Gastrocnemius medialis (tissue), 4 donors: ENCODE measurements at regions not wholly inside any gene's neighbourhood (a gene's known extent, or its start where the extent isn't known, plus 50 kb on each side); places are given as distances from the start of the nearest gene placed in this dataset.

Source experiments
- ATAC-seq, 2 donors: fragments of 150-250 bp; one replicate each; pipeline ENCODE4 v1.9.1; 2016
- DNase-seq, 2 donors: peaks; one replicate each; pipeline ENCODE4 v3.0.0-alpha.2; 2019
- H3K27ac ChIP-seq, 4 donors: fragments of 200-600 bp; sonication (generic); 1 replicate in 1 of 4; 2 replicates in 3 of 4; pipeline ENCODE4 v1.5.1; 2016 to 2018; ENCODE audit warnings: mild to moderate bottlenecking in 2 of 4, moderate library complexity in 1 of 4
- H3K27me3 ChIP-seq, 3 donors: fragments of 200-600 bp; sonication (generic) in 2 of 3; 1 replicate in 1 of 3; 2 replicates in 2 of 3; pipeline versions ENCODE4 v1.5.1 to v1.6.0; 2016 to 2019; ENCODE audit warnings: mild to moderate bottlenecking in 1 of 3, moderate library complexity in 1 of 3
- H3K36me3 ChIP-seq, 2 donors: fragments of 200-600 bp; sonication (generic) in 1 of 2; one replicate each; pipeline ENCODE4 v1.5.1; 2017 to 2018
- H3K4me1 ChIP-seq, 2 donors: fragments of 200-600 bp; sonication (generic) in 1 of 2; one replicate each; pipeline ENCODE4 v1.5.1; 2016 to 2017; ENCODE audit warnings: mild to moderate bottlenecking in 2 of 2
- H3K4me3 ChIP-seq, 4 donors: fragments of 200-600 bp; sonication (generic) in 3 of 4; 1 replicate in 1 of 4; 2 replicates in 3 of 4; pipeline ENCODE4 v1.5.1; 2016 to 2019; ENCODE audit warnings: mild to moderate bottlenecking in 2 of 4
- H3K9me3 ChIP-seq, 3 donors: fragments of 200-600 bp; sonication (generic) in 2 of 3; 1 replicate in 1 of 3; 2 replicates in 2 of 3; pipeline ENCODE4 v1.5.1; 2016 to 2019
- CTCF ChIP-seq, 5 experiments: fragments of 450-650 bp in 3 of 5; fragments of 200-600 bp in 2 of 5; sonication (generic) in 2 of 5; IDR thresholded peaks in 4 of 5; conservative IDR thresholded peaks in 1 of 5; 1 replicate in 4 of 5; 2 replicates in 1 of 5; pipeline ENCODE4 v1.5.1; 2016 to 2019; ENCODE audit warnings: antibody characterized with exemption in 5 of 5, mild to moderate bottlenecking in 3 of 5, moderate library complexity in 3 of 5
- POLR2A ChIP-seq, 2 donors: fragments of 450-650 bp; IDR thresholded peaks; one replicate each; pipeline ENCODE4 v1.6.1; 2017; ENCODE audit warnings: antibody characterized with exemption in 2 of 2, mild to moderate bottlenecking in 2 of 2, moderate library complexity in 2 of 2
- in situ Hi-C, 4 donors: fragments of 200-750 bp; cut with MboI; loops; one replicate each; pipeline versions ENCODE4 v1.15.0 to v1.8.0; 2017; ENCODE audit warnings: low sequenced_read_pairs in 4 of 4
- intact Hi-C: fragments of 100-400 bp; cut with DNase I; formaldehyde crosslinking; loops from one replicate; pipeline ENCODE4 v1.15.1; 2023; ENCODE audit warnings: low total_unique reads

- no peak for ATAC-seq
- Histone ChIP-seq H3K4me1 (peaks cover 0 to 3% of the 10 kb centered on the region in 2 donors), H3K4me3 (no peak overlapping the region), H3K27ac (no peak overlapping the region), H3K36me3 (no peaks in the 10 kb centered on the region), H3K9me3 (no peaks in the 10 kb centered on the region), H3K27me3 (no peaks in the 10 kb centered on the region)
- intact Hi-C loops (no loop called here), in situ Hi-C loops (no loop called here)
- TF ChIP-seq POLR2A (IDR thresholded peaks at IDR 0.05) (no peak), CTCF (IDR thresholded peaks at IDR 0.05 in 4 of 5, conservative IDR thresholded peaks at IDR 0.05 in 1 of 5) (no peak)
- DNase-seq = no peak
These were observed 124.0 kb downstream of the MAF start for GRCh38 chr16:79476580-79476979.

- H3K4me1 ChIP-seq = peaks cover 0 to 3% of the 10 kb centered on the region in 2 donors
- no peaks in the 10 kb centered on the region for H3K36me3 ChIP-seq
- TF ChIP-seq CTCF (IDR thresholded peaks at IDR 0.05 in 4 of 5, conservative IDR thresholded peaks at IDR 0.05 in 1 of 5) (no peak), POLR2A (IDR thresholded peaks at IDR 0.05) (no peak)
- H3K27ac ChIP-seq = no peak overlapping the region
- intact Hi-C loops = no loop called here
- in situ Hi-C loops = no loop called here
- ATAC-seq (no peak), DNase-seq (no peak)
- H3K27me3 ChIP-seq = no peaks in the 10 kb centered on the region
- H3K9me3 ChIP-seq = no peaks in the 10 kb centered on the region
- H3K4me3 ChIP-seq = no peak overlapping the region
These were observed 124.7 kb downstream of the MAF start for GRCh38 chr16:79475841-79476240.

- in situ Hi-C loops (no loop called here), intact Hi-C loops (no loop called here)
- TF ChIP-seq POLR2A (IDR thresholded peaks at IDR 0.05) = no peak
- TF ChIP-seq CTCF (IDR thresholded peaks at IDR 0.05 in 4 of 5, conservative IDR thresholded peaks at IDR 0.05 in 1 of 5) = no peak
These were observed 127.1 kb downstream of the MAF start for GRCh38 chr16:79473456-79473855.

DNA sequence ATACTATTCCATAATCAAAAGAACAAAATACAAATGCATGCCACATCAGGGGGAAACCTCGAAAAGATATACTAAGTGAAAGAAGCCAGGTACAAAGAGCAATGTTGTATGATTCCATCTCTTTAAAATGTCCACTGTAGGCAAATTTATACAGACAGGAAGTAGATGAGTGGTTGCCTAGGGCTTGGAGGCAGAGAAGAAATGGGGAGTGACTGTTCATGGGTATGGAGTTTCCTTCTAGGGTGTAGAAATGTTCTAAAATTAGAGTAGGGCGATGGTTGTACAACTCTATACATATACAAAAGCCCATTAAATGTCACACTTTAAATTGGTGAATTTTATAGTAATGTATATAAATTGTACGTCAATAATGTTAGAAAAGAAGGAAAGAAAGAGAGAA is 128.1 kb downstream of the MAF start:
- TF ChIP-seq POLR2A (IDR thresholded peaks at IDR 0.05) = no peak
- no peak for TF ChIP-seq CTCF (IDR thresholded peaks at IDR 0.05 in 4 of 5, conservative IDR thresholded peaks at IDR 0.05 in 1 of 5)
- in situ Hi-C loops = no loop called here
- H3K27me3 ChIP-seq = no peaks in the 10 kb centered on the region
- H3K36me3 ChIP-seq = no peaks in the 10 kb centered on the region
- no peaks in the 10 kb centered on the region for H3K9me3 ChIP-seq
- no peak overlapping the region for H3K4me3 ChIP-seq
- DNase-seq (no peak), ATAC-seq (no peak)
- intact Hi-C loops = no loop called here
- H3K4me1 ChIP-seq = peaks cover 6 to 9% of the 10 kb centered on the region in 2 donors
- no peak overlapping the region for H3K27ac ChIP-seq

More at GRCh38 chr16:79473456-79473855, 127.1 kb downstream of the MAF start:
- Histone ChIP-seq H3K9me3 (no peaks in the 10 kb centered on the region), H3K27me3 (no peaks in the 10 kb centered on the region), H3K4me3 (no peak overlapping the region), H3K4me1 (peaks cover 0 to 7% of the 10 kb centered on the region in 2 donors), H3K36me3 (no peaks in the 10 kb centered on the region), H3K27ac (no peak overlapping the region)
- DNase-seq (no peak), ATAC-seq (no peak)

- intact Hi-C loops (loop anchor here (5.0 kb wide), 1 partner anchor 62 kb away; no protein-coding TSS in a partner anchor), in situ Hi-C loops (no loop called here)
- H3K4me3 ChIP-seq = no peak overlapping the region
- H3K9me3 ChIP-seq = no peaks in the 10 kb centered on the region
- DNase-seq (peak; percentile 12 to 39), ATAC-seq (no peak)
- peaks cover 18 to 22% of the 10 kb centered on the region in 2 donors for H3K4me1 ChIP-seq
- no peak for TF ChIP-seq POLR2A (IDR thresholded peaks at IDR 0.05)
- TF ChIP-seq CTCF (IDR thresholded peaks at IDR 0.05 in 4 of 5, conservative IDR thresholded peaks at IDR 0.05 in 1 of 5) = no peak
- H3K27ac ChIP-seq = no peak overlapping the region
- no peaks in the 10 kb centered on the region for H3K27me3 ChIP-seq
- no peaks in the 10 kb centered on the region for H3K36me3 ChIP-seq
These were observed 130.5 kb downstream of the MAF start for GRCh38 chr16:79469999-79470398.
